Transverse colon (tissue), 4 donors: ENCODE measurements at regions not wholly inside any gene's neighbourhood (a gene's known extent, or its start where the extent isn't known, plus 50 kb on each side); places are given as distances from the start of the nearest gene placed in this dataset.

ENCODE experiments used
- DNase-seq: peaks from one replicate; pipeline ENCODE4 v3.0.0-alpha.2; 2019
- H3K27ac ChIP-seq, 4 donors: fragments of 200-600 bp; sonication (generic); 2 replicates each; pipeline ENCODE4 v1.5.1; 2016 to 2018; ENCODE audit warnings: inconsistent platforms in 4 of 4
- H3K27me3 ChIP-seq: fragments of 200-600 bp; sonication (generic); 2 replicates; pipeline ENCODE4 v1.5.1; 2017; ENCODE audit warnings: inconsistent platforms
- H3K36me3 ChIP-seq, 4 donors: fragments of 200-600 bp; sonication (generic); 2 replicates each; pipeline ENCODE4 v1.5.1; 2017 to 2019; ENCODE audit warnings: inconsistent platforms in 4 of 4
- H3K4me1 ChIP-seq, 4 donors: fragments of 200-600 bp; sonication (generic); 2 replicates each; pipeline ENCODE4 v1.5.1; 2017 to 2020; ENCODE audit warnings: inconsistent platforms in 4 of 4
- H3K4me3 ChIP-seq, 4 donors: fragments of 200-600 bp; sonication (generic); 1 replicate in 1 of 4; 2 replicates in 3 of 4; pipeline versions ENCODE4 v1.5.1 to v1.6.1; 2017 to 2019; ENCODE audit warnings: inconsistent platforms in 4 of 4
- H3K9me3 ChIP-seq, 2 donors: fragments of 200-600 bp; sonication (generic); 2 replicates each; pipeline ENCODE4 v1.5.1; 2017 to 2019; ENCODE audit warnings: inconsistent platforms in 2 of 2
- EP300 ChIP-seq: sonication (generic); formaldehyde crosslinking; IDR thresholded peaks from one replicate; pipeline ENCODE4 v1.6.1; 2017; ENCODE audit warnings: antibody characterized with exemption, low read depth
- POLR2A ChIP-seq: fragments of 450-650 bp; IDR thresholded peaks from one replicate; pipeline ENCODE4 v1.6.1; 2016; ENCODE audit warnings: antibody characterized with exemption, mild to moderate bottlenecking, moderate library complexity
- POLR2AphosphoS5 ChIP-seq, 3 donors: sonication (generic); formaldehyde crosslinking; IDR thresholded peaks; one replicate each; pipeline ENCODE4 v1.6.1; 2016; ENCODE audit warnings: antibody characterized with exemption in 3 of 3
- WGBS, 2 donors: methylation state at CpG; one replicate each; pipeline ENCODE4 v1.1.5; 2018; ENCODE audit warnings: low coverage in 1 of 2; 5-methylcytosine and 5-hydroxymethylcytosine counted together
- in situ Hi-C, 4 donors: fragments of 200-750 bp; cut with MboI; loops; one replicate each; pipeline versions ENCODE4 v1.15.0 to v1.15.1; 2017; ENCODE audit warnings: low sequenced_read_pairs in 3 of 4, low pct_ligation_motif_present in 1 of 4, low pct_unique_long_range_greater_than_20kb in 1 of 4
- intact Hi-C: fragments of 100-400 bp; cut with DNase I; formaldehyde crosslinking; loops from one replicate; pipeline ENCODE4 v1.15.1; 2023; ENCODE audit warnings: low total_unique reads
- TF ChIP-seq, protein P1 (sequence below), 5 experiments: fragments of 200-600 bp in 3 of 5; fragments of 450-650 bp in 2 of 5; sonication (generic) in 3 of 5; IDR thresholded peaks; 1 replicate in 2 of 5; 2 replicates in 3 of 5; pipeline ENCODE4 v1.5.1; 2016 to 2017; ENCODE audit warnings: antibody characterized with exemption in 5 of 5, inconsistent platforms in 3 of 5, mild to moderate bottlenecking in 2 of 5, moderate library complexity in 1 of 5

DNA sequence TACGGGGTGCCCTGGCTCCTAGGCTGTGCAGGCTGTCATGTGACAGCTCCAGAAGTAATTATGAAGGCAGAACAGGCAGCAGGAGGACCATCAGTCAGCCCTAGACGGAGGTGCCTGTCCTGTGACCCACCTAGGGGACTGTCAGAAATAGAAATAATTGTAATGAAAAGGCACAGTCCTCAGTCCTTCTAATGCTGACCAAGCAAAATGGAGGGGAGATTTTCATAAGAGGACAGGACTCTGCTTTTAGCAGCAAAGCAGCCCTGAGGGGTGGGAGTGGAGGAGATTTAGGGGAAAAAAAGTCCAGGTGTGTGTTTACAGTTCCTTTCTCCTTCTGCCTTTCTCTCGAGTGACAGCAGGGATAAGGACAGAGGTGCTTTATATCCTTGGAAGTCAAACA is 108.3 kb upstream of the KIRREL3 start:
- Histone ChIP-seq H3K36me3 (no peaks in the 10 kb centered on the region), H3K4me3 (no peak overlapping the region), H3K27ac (no peak overlapping the region), H3K9me3 (no peaks in the 10 kb centered on the region), H3K4me1 (no peaks in the 10 kb centered on the region), H3K27me3 (no peaks in the 10 kb centered on the region)
- intact Hi-C loops (no loop called here), in situ Hi-C loops (no loop called here)
- 61 to 80% methylated on average over 2 to 3 of the region's 3 CpGs for WGBS, 2 donors
- no peak for DNase-seq
- TF ChIP-seq POLR2AphosphoS5 (IDR thresholded peaks at IDR 0.05) = no peak
- TF ChIP-seq EP300 = no peak

DNA sequence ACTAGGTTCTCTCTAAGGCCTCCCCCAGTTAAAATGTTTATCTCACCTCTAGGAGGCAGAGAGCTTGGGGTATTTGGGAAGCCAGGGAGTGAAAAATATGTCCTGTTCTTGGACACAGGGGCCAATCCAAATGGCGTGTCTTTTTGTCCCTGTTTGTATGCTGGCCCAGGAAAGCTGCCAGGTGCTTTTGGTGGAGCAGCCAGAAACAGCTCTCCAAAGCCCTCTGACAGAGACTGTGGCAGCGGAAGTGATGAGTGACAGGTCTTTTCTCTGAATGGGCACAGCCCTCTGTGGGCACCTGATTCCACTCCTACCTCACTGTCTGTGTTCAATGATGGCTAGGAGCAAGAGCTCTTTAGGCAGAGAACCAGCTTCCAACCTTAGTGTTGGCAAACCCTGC is 106.4 kb upstream of the KIRREL3 start:
- 81% methylated on average over 2 of the region's 2 CpGs; no CpG with 5 or more reads in 1 of the 2 donors for WGBS, 2 donors

DNA sequence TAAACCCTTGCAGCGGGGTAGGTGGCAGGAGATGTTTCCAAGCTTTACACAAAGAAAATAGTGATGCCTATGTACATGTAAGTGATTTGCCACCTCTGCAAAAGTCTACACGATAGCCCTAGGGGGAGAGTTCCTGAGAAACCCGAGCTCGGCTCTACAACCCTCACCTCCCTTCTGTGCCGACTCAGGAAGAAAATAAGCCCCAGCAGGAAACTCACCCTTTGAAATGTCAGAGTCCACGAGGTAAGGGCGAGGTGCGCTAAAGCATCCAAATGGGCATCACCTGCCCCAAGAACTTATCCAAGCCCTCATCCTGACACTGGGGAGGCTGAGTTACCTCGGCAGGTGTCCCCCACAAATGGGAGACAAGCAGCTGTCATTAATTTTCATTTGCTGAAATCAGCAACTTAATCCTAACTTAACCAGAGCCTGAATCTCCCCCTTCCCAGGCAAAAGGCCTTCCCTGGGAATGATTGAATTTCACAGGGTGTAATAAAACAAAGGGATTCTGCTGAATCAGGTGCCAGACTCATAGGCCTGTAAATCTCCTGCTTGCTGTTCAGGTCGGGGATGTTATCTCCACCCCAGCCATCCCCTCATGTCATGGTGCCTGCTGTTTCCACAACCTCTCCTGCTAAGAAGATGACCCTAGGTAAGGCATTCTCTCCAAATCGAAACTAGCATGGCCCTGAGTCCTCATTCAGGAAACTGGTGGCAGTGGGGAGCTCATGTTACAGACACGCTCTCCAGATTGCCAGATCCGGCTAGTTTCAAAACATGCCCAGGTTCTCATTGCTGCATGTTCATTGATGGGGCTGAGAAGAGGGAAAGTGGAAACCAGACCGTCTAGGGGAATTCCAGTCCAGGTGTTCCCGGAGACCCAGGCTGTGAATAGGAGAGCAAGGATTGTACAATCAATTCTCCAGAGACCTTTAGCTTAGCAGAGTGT is 105.3 kb upstream of the KIRREL3 start:
- no peak overlapping the region for H3K4me3 ChIP-seq
- in situ Hi-C loops (no loop called here), intact Hi-C loops (no loop called here)
- H3K27me3 ChIP-seq = no peaks in the 10 kb centered on the region
- WGBS, 2 donors = 0 to 60% methylated on average over 1 to 15 of the region's 15 CpGs
- no peaks in the 10 kb centered on the region for H3K4me1 ChIP-seq
- no peak for TF ChIP-seq POLR2A
- TF ChIP-seq, protein P1, sequence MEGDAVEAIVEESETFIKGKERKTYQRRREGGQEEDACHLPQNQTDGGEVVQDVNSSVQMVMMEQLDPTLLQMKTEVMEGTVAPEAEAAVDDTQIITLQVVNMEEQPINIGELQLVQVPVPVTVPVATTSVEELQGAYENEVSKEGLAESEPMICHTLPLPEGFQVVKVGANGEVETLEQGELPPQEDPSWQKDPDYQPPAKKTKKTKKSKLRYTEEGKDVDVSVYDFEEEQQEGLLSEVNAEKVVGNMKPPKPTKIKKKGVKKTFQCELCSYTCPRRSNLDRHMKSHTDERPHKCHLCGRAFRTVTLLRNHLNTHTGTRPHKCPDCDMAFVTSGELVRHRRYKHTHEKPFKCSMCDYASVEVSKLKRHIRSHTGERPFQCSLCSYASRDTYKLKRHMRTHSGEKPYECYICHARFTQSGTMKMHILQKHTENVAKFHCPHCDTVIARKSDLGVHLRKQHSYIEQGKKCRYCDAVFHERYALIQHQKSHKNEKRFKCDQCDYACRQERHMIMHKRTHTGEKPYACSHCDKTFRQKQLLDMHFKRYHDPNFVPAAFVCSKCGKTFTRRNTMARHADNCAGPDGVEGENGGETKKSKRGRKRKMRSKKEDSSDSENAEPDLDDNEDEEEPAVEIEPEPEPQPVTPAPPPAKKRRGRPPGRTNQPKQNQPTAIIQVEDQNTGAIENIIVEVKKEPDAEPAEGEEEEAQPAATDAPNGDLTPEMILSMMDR (IDR thresholded peaks at IDR 0.05) = no peak
- H3K9me3 ChIP-seq = no peaks in the 10 kb centered on the region
- H3K27ac ChIP-seq = no peak overlapping the region
- no peak for DNase-seq
- no peaks in the 10 kb centered on the region for H3K36me3 ChIP-seq

More for the DNA sequence above, 106.4 kb upstream of the KIRREL3 start:
- Histone ChIP-seq H3K4me3 (no peak overlapping the region), H3K36me3 (no peaks in the 10 kb centered on the region), H3K27ac (no peak overlapping the region), H3K9me3 (no peaks in the 10 kb centered on the region), H3K27me3 (no peaks in the 10 kb centered on the region), H3K4me1 (no peaks in the 10 kb centered on the region)
- no peak for DNase-seq
- intact Hi-C loops = no loop called here
- in situ Hi-C loops = no loop called here
- TF ChIP-seq EP300 (no peak), POLR2A (no peak), POLR2AphosphoS5 (IDR thresholded peaks at IDR 0.05) (no peak)
- TF ChIP-seq, protein P1 (IDR thresholded peaks at IDR 0.05) = no peak

DNA sequence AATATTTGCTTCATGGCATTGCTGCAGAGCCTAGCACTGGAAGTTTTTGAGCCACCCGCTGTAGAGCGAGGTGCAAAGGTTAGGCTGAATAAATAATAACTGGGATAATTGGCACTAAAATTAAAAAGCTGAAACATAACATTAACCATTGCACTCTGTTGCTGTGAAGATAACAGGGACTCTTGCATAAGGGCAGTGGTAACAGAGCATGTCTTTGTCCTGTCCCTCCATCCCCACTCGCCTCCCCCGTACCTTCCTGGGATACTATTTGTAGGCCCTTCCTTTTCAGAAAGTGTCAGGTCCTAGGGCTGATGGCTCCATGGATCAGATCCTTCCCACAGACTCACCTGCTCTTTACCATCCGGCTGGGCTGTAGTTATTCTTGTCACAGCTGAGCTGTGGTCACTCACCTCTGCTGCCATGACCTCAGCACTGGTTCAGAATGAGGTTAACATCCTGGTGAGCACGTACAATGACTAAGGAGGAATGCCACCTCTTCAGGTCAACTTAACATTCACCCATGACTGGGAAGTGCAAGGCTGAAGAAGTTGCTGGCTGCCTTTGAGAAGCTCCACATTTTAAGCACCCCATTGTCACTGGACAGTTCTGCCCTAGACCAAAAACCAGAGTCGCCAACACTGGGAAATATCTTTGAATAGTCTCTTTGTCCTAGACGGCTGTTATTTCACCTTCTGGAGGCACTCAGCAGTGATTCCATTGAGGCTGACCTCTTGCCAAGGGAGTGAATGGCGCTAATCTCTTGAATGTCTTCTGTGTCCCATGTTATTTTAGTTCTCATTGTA is 103.2 kb upstream of the KIRREL3 start:
- H3K27ac ChIP-seq = no peak overlapping the region
- TF ChIP-seq, protein P1 (IDR thresholded peaks at IDR 0.05) = no peak
- TF ChIP-seq POLR2AphosphoS5 (IDR thresholded peaks at IDR 0.05) (no peak), POLR2A (no peak), EP300 (no peak)
- no peaks in the 10 kb centered on the region for H3K9me3 ChIP-seq
- intact Hi-C loops = no loop called here
- in situ Hi-C loops = no loop called here
- no peak overlapping the region for H3K4me3 ChIP-seq
- no peak for DNase-seq
- 77 to 78% methylated on average over 3 to 9 of the region's 9 CpGs for WGBS, 2 donors
- no peaks in the 10 kb centered on the region for H3K27me3 ChIP-seq
- no peaks in the 10 kb centered on the region for H3K4me1 ChIP-seq
- no peaks in the 10 kb centered on the region for H3K36me3 ChIP-seq
